Endothelial cell of umbilical vein (primary cell): ENCODE measurements at regions not wholly inside any gene's neighbourhood (a gene's known extent, or its start where the extent isn't known, plus 50 kb on each side); places are given as distances from the start of the nearest gene placed in this dataset.

ENCODE experiments used
- BruUV-seq: library from RNA; stranded (reverse); fragments of 400-500 nt; replicated peaks from 2 replicates; lab custom pipeline; 2021; lab: Mats Ljungman, UMichigan
- CTCF ChIA-PET: fragments of 300-600, 350-600 bp; sonication (Branson Sonifier 250); formaldehyde crosslinking; loops from one replicate; lab custom pipeline; 2021; ENCODE audit warnings: antibody characterized with exemption, inconsistent platforms; lab: Charles Lee
- POLR2A ChIA-PET: fragments of 300-600, 350-600 bp; sonication (Branson Sonifier 250); formaldehyde crosslinking; loops from one replicate; lab custom pipeline; 2021; ENCODE audit warnings: antibody characterized with exemption, inconsistent platforms; lab: Charles Lee
- DNase-seq: peaks from one replicate; pipeline ENCODE4 v3.0.0-alpha.2; 2011; ENCODE audit warnings: low read depth, low spot score
- FAIRE-seq: peaks from 2 replicates; lab custom pipeline; 2011; peaks lifted over from hg19 to GRCh38; lab: Jason Lieb, UNC
- H2AFZ ChIP-seq: 2 replicates; pipeline ENCODE4 v1.6.0; 2012; ENCODE audit warnings: low read depth, low read length, control low read depth, inconsistent platforms
- H3K27ac ChIP-seq: 2 replicates; pipeline ENCODE4 v1.5.1; 2011; ENCODE audit warnings: low read depth, mild to moderate bottlenecking, control low read depth, low read length, moderate library complexity; ENCODE audit not compliant: insufficient read depth
- H3K27me3 ChIP-seq, 2 experiments: 2 replicates each; pipeline versions ENCODE4 v1.6.0 to v1.6.1; 2011; ENCODE audit warnings: low read length in 2 of 2, mixed read lengths in 1 of 2; ENCODE audit not compliant: control insufficient read depth in 2 of 2, insufficient read depth in 2 of 2
- H3K36me3 ChIP-seq, 2 experiments: 2 replicates in 1 of 2; 3 replicates in 1 of 2; pipeline ENCODE4 v1.5.1; 2011; ENCODE audit warnings: low read length in 2 of 2, mild to moderate bottlenecking in 1 of 2, moderate library complexity in 1 of 2; ENCODE audit not compliant: control insufficient read depth in 2 of 2, insufficient read depth in 2 of 2; ENCODE audit errors: extremely low read depth in 1 of 2
- H3K4me1 ChIP-seq: 3 replicates; pipeline ENCODE4 v1.5.1; 2011; ENCODE audit warnings: mild to moderate bottlenecking, low read length; ENCODE audit not compliant: control insufficient read depth, insufficient read depth; ENCODE audit errors: extremely low read depth
- H3K4me2 ChIP-seq: 2 replicates; pipeline ENCODE4 v1.6.1; 2011; ENCODE audit warnings: low read length, control low read depth, mixed read lengths; ENCODE audit not compliant: insufficient read depth
- H3K4me3 ChIP-seq, 3 experiments: fragments of 200-600 bp in 1 of 3; sonication (generic), shearing (Covaris generic) in 1 of 3; replicated peaks in 1 of 3; 2 replicates each; pipeline ENCODE4 v1.5.1; 2011 to 2016; ENCODE audit warnings: control low read depth in 3 of 3, low read length in 3 of 3, mild to moderate bottlenecking in 2 of 3, inconsistent platforms in 1 of 3, low read depth in 1 of 3, moderate library complexity in 1 of 3; ENCODE audit not compliant: insufficient read depth in 1 of 3
- H3K79me2 ChIP-seq: 2 replicates; pipeline ENCODE4 v1.6.0; 2012; ENCODE audit warnings: low read length, inconsistent platforms; ENCODE audit not compliant: control insufficient read depth, insufficient read depth
- H3K9ac ChIP-seq: replicated peaks from 2 replicates; pipeline ENCODE3; 2011; ENCODE audit warnings: low read length, control low read depth; ENCODE audit not compliant: insufficient read depth; ENCODE audit errors: extremely low read depth
- H3K9me1 ChIP-seq: replicated peaks from 3 replicates; pipeline ENCODE4 v1.6.0; 2011; ENCODE audit warnings: mild to moderate bottlenecking, low read length; ENCODE audit not compliant: control insufficient read depth, insufficient read depth; ENCODE audit errors: extremely low read depth
- H3K9me3 ChIP-seq: replicated peaks from 2 replicates; pipeline ENCODE4 v1.5.1; 2012; ENCODE audit warnings: low read length, inconsistent platforms; ENCODE audit not compliant: control insufficient read depth, insufficient read depth
- H4K20me1 ChIP-seq: replicated peaks from 2 replicates; pipeline ENCODE3; 2011; ENCODE audit warnings: mild to moderate bottlenecking, low read length; ENCODE audit not compliant: control insufficient read depth, insufficient read depth; ENCODE audit errors: extremely low read depth
- CTCF ChIP-seq, 2 donors: IDR thresholded peaks; 1 replicate in 1 of 2; 2 replicates in 1 of 2; pipeline ENCODE4 v1.5.1; 2011; ENCODE audit warnings: low read length in 2 of 2, mild to moderate bottlenecking in 2 of 2, moderate library complexity in 2 of 2, control low read depth in 1 of 2, inconsistent platforms in 1 of 2, low read depth in 1 of 2; ENCODE audit not compliant: insufficient read depth in 1 of 2; ENCODE audit errors: extremely low read depth in 1 of 2
- EZH2 ChIP-seq: IDR thresholded peaks from 2 replicates; pipeline ENCODE4 v1.6.1; 2012; ENCODE audit warnings: borderline replicate concordance, low read depth, mild to moderate bottlenecking, moderate library complexity, low read length, inconsistent platforms; ENCODE audit not compliant: severe bottlenecking
- FOS ChIP-seq: IDR thresholded peaks from 2 replicates; pipeline ENCODE4 v1.6.1; 2011; ENCODE audit warnings: mild to moderate bottlenecking, low read length, moderate library complexity, borderline replicate concordance; ENCODE audit not compliant: insufficient read depth
- GATA2 ChIP-seq: IDR thresholded peaks from 2 replicates; pipeline ENCODE4 v1.7.0; 2011; ENCODE audit warnings: low read depth, mild to moderate bottlenecking, moderate library complexity, mixed read lengths, low read length; ENCODE audit not compliant: insufficient read length, insufficient read depth
- JUN ChIP-seq: IDR thresholded peaks from 2 replicates; pipeline ENCODE4 v1.6.1; 2011; ENCODE audit warnings: borderline replicate concordance, low read depth; ENCODE audit not compliant: insufficient read length, insufficient read depth
- MAX ChIP-seq: IDR thresholded peaks from 2 replicates; pipeline ENCODE4 v1.6.1; 2011; ENCODE audit not compliant: insufficient read depth, insufficient read length
- MYC ChIP-seq: IDR thresholded peaks from one replicate; pipeline ENCODE4 v1.6.1; 2011; ENCODE audit warnings: mild to moderate bottlenecking, low read depth, low read length
- POLR2A ChIP-seq: IDR thresholded peaks from 2 replicates; pipeline ENCODE4 v1.6.1; 2012; ENCODE audit warnings: low read depth, mild to moderate bottlenecking, control low read depth, low read length
- POLR2AphosphoS5 ChIP-seq: IDR thresholded peaks from 2 replicates; pipeline ENCODE4 v1.6.1; 2012; ENCODE audit warnings: low read depth, mild to moderate bottlenecking, control low read depth, low read length, moderate library complexity; ENCODE audit not compliant: insufficient read depth
- dilution Hi-C: fragments of 300-500 bp; cut with MboI; formaldehyde crosslinking; loops from one replicate; pipeline ENCODE4 v1.15.0; 2019; ENCODE audit warnings: low sequenced_read_pairs; ENCODE audit not compliant: extremely low pct_ligation_motif_present
- intact Hi-C: fragments of 100-400 bp; cut with micrococcal nuclease; formaldehyde crosslinking; loops from one replicate; pipeline ENCODE4 v1.10.0; 2022

DNA sequence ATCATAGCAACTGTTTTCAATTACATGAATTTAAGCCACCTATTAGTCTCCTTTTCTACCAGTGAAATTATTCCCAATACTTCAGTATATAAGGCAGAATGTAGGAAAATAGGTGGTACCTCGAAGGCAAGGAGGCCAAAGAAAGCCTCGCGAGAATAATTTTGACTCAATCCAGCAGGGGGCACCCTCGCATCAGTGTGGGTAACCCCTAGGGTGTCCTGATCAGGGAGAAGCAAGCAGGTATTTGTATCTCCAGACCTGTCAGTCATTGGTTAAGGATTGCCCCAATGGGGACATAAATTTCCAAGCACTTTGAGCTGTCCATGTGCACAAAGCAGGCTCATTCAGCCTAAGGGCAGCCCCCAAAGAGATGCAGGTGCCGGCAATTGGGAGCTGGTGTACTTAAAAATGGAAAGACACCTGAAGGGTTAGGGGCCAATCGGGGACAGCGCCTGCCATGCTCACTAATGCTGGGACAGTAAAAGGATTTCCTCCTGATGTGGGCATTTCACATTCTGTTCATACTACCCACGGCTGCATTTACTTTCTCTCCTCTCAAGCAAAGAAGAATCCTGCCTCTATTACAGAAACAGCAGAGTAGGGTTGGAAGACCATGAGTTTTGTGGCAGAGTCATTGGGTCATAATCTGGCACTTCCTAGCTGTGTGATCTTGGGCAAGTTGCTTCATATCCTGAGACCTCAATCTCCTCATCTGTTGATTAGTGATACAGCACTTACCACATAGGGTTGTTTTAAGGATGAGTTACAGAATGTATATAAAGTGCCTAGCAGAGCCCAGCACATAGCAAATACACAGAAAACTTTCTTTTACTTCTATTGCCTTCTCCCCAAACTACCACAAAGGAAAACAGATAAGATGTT is 136.1 kb downstream of the ICOS start:
- TF ChIP-seq CTCF (IDR thresholded peaks at IDR 0.05; ENCODE audit: extremely low read depth in 1 of 2, insufficient read depth in 1 of 2, low read depth in 1 of 2, low read length in 2 of 2), result peak; percentile 52 to 62
- TF ChIP-seq POLR2A, result no peak
- no peak overlapping the region for H3K4me3 ChIP-seq
- no peak for FAIRE-seq
- H3K9ac ChIP-seq, result no peak overlapping the region
- POLR2A ChIA-PET, result no interaction called here
- H3K9me3 ChIP-seq, result no peaks in the 10 kb centered on the region
- no peaks in the 10 kb centered on the region for H3K36me3 ChIP-seq
- intact Hi-C loops (loop anchor here (1.0 kb wide), 2 partner anchors 106 to 1604 kb away; no protein-coding TSS in a partner anchor), dilution Hi-C loops (no loop called here)
- no peaks in the 10 kb centered on the region for H3K4me1 ChIP-seq
- no TSS peak for BruUV-seq
- H3K4me2 ChIP-seq, result no peak overlapping the region
- H2AFZ ChIP-seq, result no peak overlapping the region
- H4K20me1 ChIP-seq, result no peaks in the 10 kb centered on the region
- H3K79me2 ChIP-seq, result no peaks in the 10 kb centered on the region
- H3K9me1 ChIP-seq, result no peaks in the 10 kb centered on the region
- H3K27me3 ChIP-seq, result peaks cover 8 to 16% of the 10 kb centered on the region in 2 experiments
- H3K27ac ChIP-seq, result no peak overlapping the region
- CTCF ChIA-PET, result interaction anchor here (0.6 to 2.8 kb wide), 10 partner anchors 8 to 1604 kb away, joined by 3 to 14 read pairs (median 4); no protein-coding TSS in a partner anchor
- DNase-seq, result peak; percentile 38

DNA sequence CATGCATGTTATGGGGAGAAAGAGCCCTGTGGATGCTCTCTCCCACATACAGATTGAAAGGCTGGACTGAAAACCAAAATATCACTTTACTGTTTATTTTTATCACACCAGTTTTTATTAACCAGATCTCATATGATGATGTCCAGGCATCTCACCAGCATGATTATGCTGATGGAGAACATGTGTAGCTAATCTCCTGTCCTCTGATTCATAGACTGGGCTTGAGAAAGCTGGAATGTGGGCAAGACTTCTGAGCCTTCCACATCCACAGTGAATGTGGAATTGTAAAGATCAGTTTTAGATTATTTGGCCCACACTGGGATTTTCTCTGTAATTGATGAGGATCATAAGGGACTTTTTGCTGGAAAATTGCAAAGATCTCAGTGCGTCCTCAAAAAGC is 137.9 kb downstream of the ICOS start:
- no peak overlapping the region for H3K4me2 ChIP-seq
- POLR2A ChIA-PET, result no interaction called here
- TF ChIP-seq GATA2 (no peak), CTCF (IDR thresholded peaks at IDR 0.05; ENCODE audit: extremely low read depth in 1 of 2, insufficient read depth in 1 of 2, low read depth in 1 of 2, low read length in 2 of 2) (no peak), MYC (no peak), FOS (no peak), POLR2AphosphoS5 (no peak), MAX (no peak), POLR2A (no peak), JUN (no peak), EZH2 (no peak)

More for the DNA sequence above, 137.9 kb downstream of the ICOS start:
- Histone ChIP-seq H3K36me3 (no peaks in the 10 kb centered on the region), H3K9me3 (no peaks in the 10 kb centered on the region), H3K27me3 (peaks cover 8 to 18% of the 10 kb centered on the region in 2 experiments), H3K79me2 (no peaks in the 10 kb centered on the region), H3K27ac (no peak overlapping the region), H3K9me1 (no peaks in the 10 kb centered on the region), H3K4me1 (no peaks in the 10 kb centered on the region), H2AFZ (no peak overlapping the region), H4K20me1 (no peaks in the 10 kb centered on the region), H3K4me3 (no peak overlapping the region), H3K9ac (no peak overlapping the region)
- FAIRE-seq (no peak), DNase-seq (no peak)
- dilution Hi-C loops, result no loop called here
- no TSS peak for BruUV-seq
- CTCF ChIA-PET, result no interaction called here
- intact Hi-C loops, result no loop called here
